Stimulated activated naive CD8-positive, alpha-beta T cell treated with anti-CD3 and anti-CD28 coated beads, Interleukin-15, Interleukin-2, amounts not matched to agents 100 ng/mL and 50 ng/mL, for 24 hours (primary cell): ENCODE measurements at regions not wholly inside any gene's neighbourhood (a gene's known extent, or its start where the extent isn't known, plus 50 kb on each side); places are given as distances from the start of the nearest gene placed in this dataset.

Experiments used
- H3K27ac Mint-ChIP-seq: one replicate; pipeline ENCODE4 v1.8.0; 2021; ENCODE audit warnings: mild to moderate bottlenecking, mixed read lengths
- H3K27me3 Mint-ChIP-seq: one replicate; pipeline ENCODE4 v1.8.0; 2021; ENCODE audit warnings: mixed read lengths
- H3K36me3 Mint-ChIP-seq: one replicate; pipeline ENCODE4 v1.8.0; 2021; ENCODE audit warnings: low read depth, mixed read lengths
- H3K4me1 Mint-ChIP-seq: one replicate; pipeline ENCODE4 v1.8.0; 2021; ENCODE audit warnings: low read depth, mixed read lengths
- H3K4me3 Mint-ChIP-seq: one replicate; pipeline ENCODE4 v1.8.0; 2021; ENCODE audit warnings: mild to moderate bottlenecking, mixed read lengths
- H3K9me3 Mint-ChIP-seq: one replicate; pipeline ENCODE4 v1.8.0; 2021; ENCODE audit warnings: mixed read lengths

- no peaks in the 10 kb centered on the region for H3K36me3 Mint-ChIP-seq
- no peak overlapping the region for H3K4me3 Mint-ChIP-seq
- no peaks in the 10 kb centered on the region for H3K27me3 Mint-ChIP-seq
- H3K27ac Mint-ChIP-seq = no peak overlapping the region
- H3K9me3 Mint-ChIP-seq = no peaks in the 10 kb centered on the region
- no peaks in the 10 kb centered on the region for H3K4me1 Mint-ChIP-seq
Measured at GRCh38 chr11:92411431-92411830, 186.8 kb downstream of the FAT3 start.

- no peaks in the 10 kb centered on the region for H3K36me3 Mint-ChIP-seq
- no peak overlapping the region for H3K4me3 Mint-ChIP-seq
- H3K9me3 Mint-ChIP-seq = no peaks in the 10 kb centered on the region
- H3K27ac Mint-ChIP-seq = no peak overlapping the region
- H3K27me3 Mint-ChIP-seq = no peaks in the 10 kb centered on the region
- H3K4me1 Mint-ChIP-seq = no peaks in the 10 kb centered on the region
Measured at GRCh38 chr11:92413757-92414513, 189.3 kb downstream of the FAT3 start.

- Mint-ChIP-seq H3K27ac (no peak overlapping the region), H3K4me3 (no peak overlapping the region), H3K27me3 (no peaks in the 10 kb centered on the region), H3K9me3 (no peaks in the 10 kb centered on the region), H3K4me1 (no peaks in the 10 kb centered on the region), H3K36me3 (no peaks in the 10 kb centered on the region)
Measured at GRCh38 chr11:92416971-92417725, 192.5 kb downstream of the FAT3 start.

DNA sequence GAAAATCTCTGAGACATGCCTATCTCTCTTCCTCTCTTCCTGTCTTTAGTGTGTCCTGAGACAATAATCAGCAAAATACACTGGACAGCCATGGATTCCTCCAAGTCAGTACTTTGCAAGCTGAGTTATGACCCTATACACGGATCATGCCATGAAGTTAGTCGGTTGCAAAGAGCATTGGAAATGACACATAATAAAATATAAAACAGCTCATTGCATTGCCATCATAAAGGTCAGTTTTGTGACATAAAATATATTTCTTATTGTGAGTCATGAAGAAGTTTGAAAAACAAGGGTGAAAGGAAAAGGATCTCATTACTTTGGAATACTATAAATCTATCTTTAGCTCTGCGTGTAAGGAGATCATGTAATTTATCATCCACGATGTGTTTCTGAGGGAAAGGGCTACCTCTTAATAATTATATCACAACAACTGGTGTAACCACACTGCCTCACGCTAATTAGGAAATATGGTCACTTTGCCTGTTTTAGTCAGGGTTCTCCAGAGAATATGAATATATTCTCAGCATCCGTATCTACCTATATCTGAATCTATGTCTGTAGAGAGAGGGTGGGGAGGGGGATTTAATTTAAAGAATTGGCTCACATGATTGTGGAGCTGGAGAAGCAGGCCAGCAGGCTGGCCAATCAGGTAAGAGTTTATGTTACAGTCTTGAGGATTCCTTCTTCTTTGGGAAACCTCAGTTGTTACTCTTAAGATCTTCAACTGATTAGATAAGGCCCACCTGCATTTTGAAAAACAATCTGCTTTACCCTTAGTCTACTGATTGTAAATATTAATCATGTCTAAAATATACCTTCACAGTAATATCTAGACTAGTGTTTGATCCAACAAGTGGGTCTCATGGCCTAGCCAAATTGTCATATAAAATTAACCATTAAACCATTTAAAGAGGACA lies 198.8 kb downstream of the FAT3 start:
- Mint-ChIP-seq H3K9me3 (no peaks in the 10 kb centered on the region), H3K4me3 (no peak overlapping the region), H3K36me3 (no peaks in the 10 kb centered on the region), H3K27ac (no peak overlapping the region), H3K27me3 (no peaks in the 10 kb centered on the region), H3K4me1 (no peaks in the 10 kb centered on the region)

GRCh38 chr11:92424281-92424680 lies 199.7 kb downstream of the FAT3 start:
- Mint-ChIP-seq H3K4me3 (no peak overlapping the region), H3K9me3 (peaks cover 4% of the 10 kb centered on the region), H3K27me3 (no peaks in the 10 kb centered on the region), H3K4me1 (no peaks in the 10 kb centered on the region), H3K27ac (no peak overlapping the region), H3K36me3 (no peaks in the 10 kb centered on the region)

- Mint-ChIP-seq H3K4me3 (no peak overlapping the region), H3K27ac (no peak overlapping the region), H3K9me3 (peaks cover 9% of the 10 kb centered on the region), H3K4me1 (no peaks in the 10 kb centered on the region), H3K36me3 (no peaks in the 10 kb centered on the region), H3K27me3 (no peaks in the 10 kb centered on the region)
Measured at GRCh38 chr11:92425127-92425526, 200.5 kb downstream of the FAT3 start.

DNA sequence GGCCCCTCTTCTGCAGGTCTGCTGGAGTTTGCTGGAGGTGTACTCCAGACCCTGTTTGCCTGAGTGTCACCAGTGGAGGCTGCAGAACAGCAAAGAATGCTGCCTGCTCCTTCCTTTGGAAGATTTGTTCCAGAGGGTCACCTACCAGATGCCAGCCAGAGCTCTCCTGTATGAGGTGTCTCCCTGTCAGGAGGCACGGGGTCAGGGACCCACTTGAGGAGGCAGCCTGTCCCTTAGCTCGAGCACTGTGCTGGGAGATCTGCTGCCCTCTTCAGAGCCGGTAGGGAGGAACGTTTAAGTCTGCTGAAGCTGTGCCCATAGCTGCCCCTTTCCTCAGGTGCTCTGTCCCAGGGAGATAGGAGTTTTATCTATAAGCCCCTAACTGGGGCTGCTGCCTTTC lies 207.9 kb downstream of the FAT3 start:
- no peaks in the 10 kb centered on the region for H3K36me3 Mint-ChIP-seq
- H3K27me3 Mint-ChIP-seq = no peaks in the 10 kb centered on the region
- H3K4me1 Mint-ChIP-seq = no peaks in the 10 kb centered on the region
- H3K27ac Mint-ChIP-seq = no peak overlapping the region
- no peak overlapping the region for H3K4me3 Mint-ChIP-seq
- peaks cover 10% of the 10 kb centered on the region for H3K9me3 Mint-ChIP-seq

DNA sequence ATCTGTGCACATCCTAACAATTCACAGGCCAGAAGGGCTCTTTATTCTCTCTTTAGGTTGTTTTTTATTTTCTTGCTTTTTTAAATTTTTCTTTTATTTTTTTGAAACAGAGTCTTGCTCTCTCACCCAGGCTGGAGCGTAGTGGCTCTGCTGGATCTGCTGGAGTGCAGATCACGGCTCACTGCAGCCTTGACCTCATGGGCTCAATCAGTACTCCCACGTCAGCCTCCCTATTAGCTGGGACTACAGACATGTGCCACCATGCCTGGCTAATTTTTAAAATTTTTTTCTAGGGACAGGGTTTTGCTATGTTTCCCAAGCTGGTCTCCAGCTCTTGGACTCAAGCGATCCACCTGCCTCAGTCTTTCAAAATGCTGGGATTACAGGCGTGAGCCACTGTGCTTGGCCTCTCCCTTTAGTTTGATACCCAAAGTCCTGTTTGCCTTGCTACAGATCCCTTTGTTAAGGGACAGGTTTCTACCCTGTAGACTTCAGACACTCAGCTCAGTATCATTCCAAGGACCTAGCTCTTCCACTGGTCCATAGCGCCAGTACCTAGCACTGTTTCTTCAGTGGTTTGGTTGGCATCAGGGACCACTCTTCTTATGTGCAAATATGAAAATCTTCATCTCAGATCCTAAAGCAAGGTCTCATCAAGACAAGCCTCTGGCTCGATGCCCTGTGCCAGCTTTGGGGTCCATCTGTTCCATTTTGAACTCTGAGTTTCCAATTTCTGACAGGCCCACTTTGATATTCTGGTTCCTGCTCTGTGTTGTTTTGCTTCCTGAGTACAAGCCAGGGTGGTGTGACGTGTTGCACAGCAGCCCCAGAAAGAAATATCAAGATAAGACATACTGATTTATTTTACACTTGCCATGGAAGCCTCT lies 211.7 kb downstream of the FAT3 start:
- no peaks in the 10 kb centered on the region for H3K36me3 Mint-ChIP-seq
- H3K9me3 Mint-ChIP-seq = no peaks in the 10 kb centered on the region
- H3K27me3 Mint-ChIP-seq = no peaks in the 10 kb centered on the region
- H3K27ac Mint-ChIP-seq = no peak overlapping the region
- no peak overlapping the region for H3K4me3 Mint-ChIP-seq
- H3K4me1 Mint-ChIP-seq = no peaks in the 10 kb centered on the region

DNA sequence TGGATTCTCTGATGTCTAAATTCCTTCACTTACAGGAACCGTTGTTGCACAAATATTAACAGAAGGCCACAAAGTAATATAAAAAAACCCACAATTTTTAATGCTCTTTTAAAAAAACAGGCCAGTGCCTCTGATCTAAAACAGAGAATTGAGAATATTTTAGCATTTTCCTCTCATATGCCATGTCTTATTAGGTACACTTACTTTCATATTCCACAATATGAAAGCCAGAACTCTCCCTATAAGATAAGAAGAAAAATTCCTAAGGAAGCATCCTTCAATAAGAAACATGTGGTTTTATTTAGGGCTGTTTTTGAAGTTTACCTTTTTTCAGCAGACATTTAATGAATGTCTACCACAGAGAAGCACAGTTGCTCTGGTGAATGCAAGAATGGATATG lies 214.5 kb downstream of the FAT3 start:
- H3K9me3 Mint-ChIP-seq = no peaks in the 10 kb centered on the region
- H3K36me3 Mint-ChIP-seq = no peaks in the 10 kb centered on the region
- no peak overlapping the region for H3K4me3 Mint-ChIP-seq
- no peaks in the 10 kb centered on the region for H3K27me3 Mint-ChIP-seq
- no peak overlapping the region for H3K27ac Mint-ChIP-seq
- no peaks in the 10 kb centered on the region for H3K4me1 Mint-ChIP-seq

DNA sequence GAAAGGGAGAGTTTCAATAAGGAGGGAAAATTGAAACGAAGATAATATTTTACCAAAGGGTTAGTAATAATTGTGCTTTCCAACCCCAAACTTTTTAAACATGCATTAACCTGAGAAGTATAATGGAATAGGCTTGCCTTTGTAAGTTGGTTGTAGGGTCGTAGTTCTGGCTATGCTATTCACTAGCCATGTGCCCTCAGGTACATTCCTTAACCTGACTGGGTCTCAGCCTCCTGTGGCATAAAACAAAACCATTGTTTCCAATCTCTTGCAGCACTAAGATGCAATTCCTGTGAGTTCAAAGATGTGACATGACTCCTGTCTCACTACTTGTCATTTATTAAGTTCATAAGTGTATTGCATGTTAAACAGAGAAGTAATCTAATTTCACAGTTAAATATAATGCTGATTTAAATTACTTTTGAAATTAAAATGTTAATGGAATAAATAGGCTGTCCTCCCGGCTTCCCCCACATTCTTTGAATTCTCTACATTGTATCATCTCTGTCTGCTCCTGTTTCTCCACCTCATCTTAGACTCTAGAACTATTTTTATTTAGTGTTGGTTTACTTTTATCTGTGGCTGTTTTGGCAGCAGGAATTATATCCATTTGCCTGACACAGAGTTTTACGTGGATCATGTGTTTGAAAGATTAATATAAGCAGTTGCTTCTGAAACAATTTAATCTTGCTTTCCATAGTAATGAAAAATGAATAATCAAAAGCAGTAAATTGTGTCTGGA lies 216.3 kb downstream of the FAT3 start:
- no peaks in the 10 kb centered on the region for H3K27me3 Mint-ChIP-seq
- H3K9me3 Mint-ChIP-seq = no peaks in the 10 kb centered on the region
- H3K27ac Mint-ChIP-seq = no peak overlapping the region
- H3K4me1 Mint-ChIP-seq = no peaks in the 10 kb centered on the region
- H3K4me3 Mint-ChIP-seq = no peak overlapping the region
- no peaks in the 10 kb centered on the region for H3K36me3 Mint-ChIP-seq

- Mint-ChIP-seq H3K9me3 (no peaks in the 10 kb centered on the region), H3K4me1 (no peaks in the 10 kb centered on the region), H3K36me3 (no peaks in the 10 kb centered on the region), H3K27me3 (no peaks in the 10 kb centered on the region), H3K27ac (no peak overlapping the region), H3K4me3 (no peak overlapping the region)
Measured at GRCh38 chr11:92441443-92441726, 216.8 kb downstream of the FAT3 start.

DNA sequence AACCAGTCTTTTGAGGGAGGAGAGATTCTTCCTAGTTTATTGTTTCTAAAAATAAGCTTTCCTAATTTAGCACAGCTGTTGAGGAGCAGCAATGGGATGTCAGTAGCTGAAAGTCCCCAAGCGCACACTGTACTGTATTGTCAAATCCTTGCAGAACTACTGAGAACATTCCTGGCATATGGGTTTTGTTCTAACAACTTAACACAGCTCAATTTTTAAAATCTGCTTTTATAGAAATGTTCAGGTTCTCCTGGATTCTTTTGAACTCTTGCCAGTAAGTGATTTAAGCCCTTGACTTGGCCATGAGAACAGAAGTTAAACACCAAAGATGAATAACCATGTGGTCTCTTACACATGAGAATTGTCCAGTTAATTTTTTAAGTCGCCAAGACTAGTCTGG lies 218.6 kb downstream of the FAT3 start:
- Mint-ChIP-seq H3K36me3 (no peaks in the 10 kb centered on the region), H3K27ac (no peak overlapping the region), H3K9me3 (no peaks in the 10 kb centered on the region), H3K4me1 (no peaks in the 10 kb centered on the region), H3K27me3 (no peaks in the 10 kb centered on the region), H3K4me3 (no peak overlapping the region)

- Mint-ChIP-seq H3K27me3 (no peaks in the 10 kb centered on the region), H3K36me3 (no peaks in the 10 kb centered on the region), H3K4me3 (no peak overlapping the region), H3K4me1 (no peaks in the 10 kb centered on the region), H3K27ac (no peak overlapping the region), H3K9me3 (no peaks in the 10 kb centered on the region)
Measured at GRCh38 chr11:92447586-92447985, 223.0 kb downstream of the FAT3 start.

GRCh38 chr11:92449222-92449621 lies 224.6 kb downstream of the FAT3 start:
- H3K9me3 Mint-ChIP-seq = peaks cover 3% of the 10 kb centered on the region
- no peaks in the 10 kb centered on the region for H3K27me3 Mint-ChIP-seq
- H3K4me1 Mint-ChIP-seq = no peaks in the 10 kb centered on the region
- no peaks in the 10 kb centered on the region for H3K36me3 Mint-ChIP-seq
- no peak overlapping the region for H3K27ac Mint-ChIP-seq
- no peak overlapping the region for H3K4me3 Mint-ChIP-seq
